GM21360 (cell line): ENCODE measurements at regions not wholly inside any gene's neighbourhood (a gene's known extent, or its start where the extent isn't known, plus 50 kb on each side); places are given as distances from the start of the nearest gene placed in this dataset.

Source experiments
- ATAC-seq: cut with Tn5 transposase; IDR thresholded peaks from one replicate; pipeline ENCODE4 v1.9.1; 2021; ENCODE audit warnings: mild to moderate bottlenecking, moderate library complexity; ENCODE audit not compliant: unreplicated experiment

DNA sequence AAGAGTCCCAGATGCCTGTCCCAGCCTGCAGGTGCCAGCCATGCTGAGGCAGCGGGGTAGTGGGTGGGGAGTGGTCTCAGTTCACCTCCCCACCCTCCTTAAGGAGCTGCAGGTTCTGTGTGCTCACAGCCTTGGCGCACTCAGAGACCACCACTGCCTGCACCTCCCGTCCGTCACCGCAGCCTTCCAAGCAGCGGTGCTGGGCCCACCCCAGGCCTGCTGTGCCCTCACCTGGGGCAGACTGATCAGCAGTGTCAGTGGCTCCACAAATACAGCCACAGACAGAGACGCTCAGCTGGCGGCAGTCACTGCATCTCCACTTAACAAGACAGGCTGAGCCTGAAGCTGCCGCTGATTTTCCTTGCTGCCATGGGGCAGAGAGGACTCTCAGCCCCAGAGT is 120.2 kb downstream of the RFLNA start:
- ATAC-seq, result no peak

DNA sequence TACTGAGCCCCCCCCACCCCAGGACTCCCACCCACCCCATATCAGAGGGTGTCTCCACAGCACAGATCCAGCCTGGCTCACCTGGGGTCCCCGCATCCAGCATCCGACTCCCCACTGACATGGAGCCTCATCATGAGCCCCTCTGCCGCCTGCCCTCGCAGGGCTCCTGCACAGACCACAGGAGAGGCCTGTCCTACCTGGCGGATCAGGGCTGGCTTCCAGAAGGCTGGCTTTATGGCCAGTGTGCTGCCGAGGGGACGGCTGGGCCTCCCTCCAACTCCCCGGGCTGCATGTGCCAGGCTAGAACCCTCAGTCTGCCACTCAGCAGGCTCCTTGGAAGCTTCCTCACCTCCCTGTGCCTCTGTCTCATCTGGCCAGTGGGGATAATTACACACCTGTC is 119.0 kb downstream of the RFLNA start:
- ATAC-seq, result no peak

- no peak for ATAC-seq
These were observed 118.5 kb downstream of the RFLNA start for GRCh38 chr12:124413401-124413800.

DNA sequence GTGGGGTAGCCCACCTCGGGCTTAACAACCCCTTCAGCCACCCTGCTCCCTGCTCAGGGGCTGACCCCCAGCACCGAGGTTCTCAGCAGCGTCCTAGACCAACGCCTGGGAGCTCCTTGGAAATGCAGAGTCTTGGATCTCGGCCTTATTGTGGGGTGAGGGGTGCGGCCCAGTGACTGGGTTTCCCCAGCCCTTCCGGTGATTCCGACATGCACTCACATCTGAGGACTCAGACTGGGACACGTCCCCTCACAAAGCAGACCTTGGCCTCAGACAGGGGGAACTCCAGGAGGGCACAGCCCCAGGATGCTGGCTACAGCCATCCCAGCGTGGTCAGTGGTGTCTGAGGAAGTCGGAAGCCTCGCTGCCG is 117.7 kb downstream of the RFLNA start:
- no peak for ATAC-seq

GRCh38 chr12:124411953-124412645 is 117.2 kb downstream of the RFLNA start:
- no peak for ATAC-seq

DNA sequence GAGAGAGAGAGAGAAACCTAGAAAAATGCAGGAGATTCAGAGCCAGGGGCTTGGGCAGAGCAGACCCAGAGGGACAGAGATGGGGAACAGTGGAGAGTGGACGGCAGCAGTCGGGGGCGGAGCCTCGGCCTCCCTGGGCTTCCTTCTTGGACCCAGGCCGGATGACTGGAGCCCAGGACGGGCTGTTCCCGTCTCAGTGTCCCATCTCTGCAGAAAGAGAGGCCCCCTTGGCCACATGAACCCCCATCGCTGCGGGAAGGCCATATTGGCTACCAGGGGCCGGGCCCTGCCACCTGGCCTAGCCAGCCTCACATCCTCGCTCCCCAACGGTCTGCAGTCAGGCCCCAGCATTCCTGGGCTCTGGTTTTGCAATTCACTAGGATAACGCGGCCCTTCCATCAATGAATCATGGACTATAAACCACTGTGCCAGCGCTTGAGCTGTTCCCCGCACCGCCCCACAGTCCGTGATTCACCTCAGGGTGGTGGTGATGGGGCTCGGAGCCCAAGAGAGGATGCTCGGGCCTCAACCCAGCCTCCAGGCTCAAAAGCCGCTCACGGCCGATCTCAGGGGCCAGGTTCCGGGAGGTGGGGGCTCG is 116.5 kb downstream of the RFLNA start:
- ATAC-seq, result no peak

DNA sequence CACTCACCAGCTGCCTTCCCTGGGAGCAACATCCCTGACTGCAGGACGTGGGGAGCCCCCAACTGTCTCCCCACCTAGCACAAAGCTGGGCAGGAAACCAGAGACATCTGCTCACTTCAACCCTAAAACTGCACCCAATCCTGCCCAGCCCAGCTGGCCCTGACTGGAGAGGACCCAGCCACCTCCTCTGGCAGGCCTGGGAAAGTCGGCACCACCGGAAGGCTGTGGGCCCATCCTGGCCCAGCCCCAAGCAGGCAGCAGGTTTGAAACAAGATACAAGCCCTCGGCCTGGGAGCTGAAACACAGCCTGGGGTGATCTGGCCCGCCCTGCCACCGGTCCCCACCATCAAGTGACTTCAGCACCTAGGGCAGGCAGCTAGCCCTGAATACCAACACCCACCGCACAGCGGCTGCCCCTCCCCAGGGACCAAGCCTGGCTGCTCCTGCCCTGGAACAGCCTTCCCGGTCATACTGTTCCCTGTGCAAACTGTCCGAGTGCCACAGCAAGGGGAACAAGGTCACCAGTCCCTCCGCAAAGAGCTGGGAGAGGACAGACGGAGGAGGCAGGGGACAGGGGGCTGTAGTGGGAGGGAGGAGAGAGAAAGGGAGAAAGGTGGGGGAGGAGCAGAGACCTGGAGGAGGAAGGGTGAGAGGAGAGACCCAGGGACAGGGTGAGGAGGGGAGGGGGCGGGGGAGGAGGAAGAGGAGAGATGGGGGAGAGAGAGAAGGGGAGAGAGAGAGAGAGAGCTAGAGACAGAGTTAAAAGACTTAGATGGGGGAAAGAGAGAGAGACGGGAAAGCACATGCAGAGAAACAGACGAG is 115.7 kb downstream of the RFLNA start:
- ATAC-seq, result no peak

DNA sequence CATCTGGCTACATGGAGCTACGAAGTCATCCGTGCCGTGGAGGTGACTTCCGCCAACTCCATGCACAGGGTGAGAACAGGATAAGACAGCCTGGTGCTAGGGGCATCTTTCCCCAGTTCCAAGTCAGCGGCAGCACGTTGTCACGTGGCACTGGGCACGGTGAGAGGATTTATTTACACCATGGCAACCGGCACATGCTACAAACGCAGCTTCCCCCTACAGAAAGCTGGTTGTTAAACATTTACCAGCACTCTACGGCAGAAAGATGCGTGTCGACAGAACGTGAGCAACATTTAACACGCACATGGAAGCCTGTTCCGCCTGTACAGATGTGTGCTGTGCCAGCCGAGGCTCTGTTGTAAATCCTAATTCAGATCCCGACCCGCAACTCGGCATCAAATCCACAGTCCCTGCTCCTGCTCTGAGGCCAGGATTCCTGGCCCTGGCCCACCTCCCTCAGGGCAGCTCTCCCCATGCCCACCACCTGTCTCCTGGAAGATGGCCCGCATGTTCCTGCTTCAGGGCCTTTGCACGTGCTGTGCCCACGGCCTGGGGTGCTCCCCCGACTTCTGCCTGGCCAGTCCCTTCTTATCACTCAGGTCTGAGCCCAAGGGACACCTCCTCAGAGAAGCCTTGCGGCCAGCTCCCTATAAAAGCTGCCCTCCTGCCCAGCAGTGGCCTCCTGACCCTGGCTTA is 114.1 kb downstream of the RFLNA start:
- ATAC-seq, result no peak

- ATAC-seq, result no peak
These were observed 112.2 kb downstream of the RFLNA start for GRCh38 chr12:124407074-124407473.

DNA sequence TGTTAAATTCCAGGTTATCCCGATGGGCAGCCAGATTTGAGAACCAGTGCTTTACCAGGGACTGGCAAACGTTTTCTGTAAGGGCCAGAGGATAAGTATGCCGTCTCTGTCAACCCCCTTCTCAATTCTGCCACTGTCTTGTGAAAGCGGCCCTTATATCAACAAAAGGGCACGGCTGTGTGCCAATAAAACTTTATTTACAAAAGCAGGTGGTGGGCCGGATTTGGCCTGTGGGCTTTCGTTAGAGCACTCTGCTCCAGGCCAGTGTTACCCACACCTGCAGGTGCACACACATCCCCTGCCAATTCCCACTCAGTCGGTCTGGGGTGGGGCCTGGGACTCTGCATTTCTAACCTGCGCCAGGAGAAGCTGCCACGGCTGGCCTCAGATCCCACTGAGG is 111.2 kb downstream of the RFLNA start:
- no peak for ATAC-seq

GRCh38 chr12:124405592-124405991 is 110.7 kb downstream of the RFLNA start:
- no peak for ATAC-seq

DNA sequence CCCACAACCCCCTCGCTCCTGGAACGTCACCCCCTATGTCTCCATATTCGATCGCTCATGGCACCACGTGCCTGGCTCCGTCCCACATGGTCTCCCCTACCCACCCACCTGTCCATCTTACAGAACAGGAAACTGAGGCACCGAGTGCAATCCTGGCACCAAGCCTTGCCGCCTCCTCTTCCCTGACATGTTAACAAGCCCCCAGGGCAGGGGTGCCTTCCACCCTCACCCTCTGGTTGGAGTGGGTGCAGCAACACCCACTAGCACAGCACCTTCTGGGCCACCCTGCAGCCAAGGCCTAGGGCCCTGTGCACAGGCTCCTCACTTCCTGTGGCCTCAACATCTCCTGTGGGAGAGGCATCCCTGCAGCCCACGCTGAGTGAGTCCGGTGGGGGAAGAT is 110.3 kb downstream of the RFLNA start:
- no peak for ATAC-seq

DNA sequence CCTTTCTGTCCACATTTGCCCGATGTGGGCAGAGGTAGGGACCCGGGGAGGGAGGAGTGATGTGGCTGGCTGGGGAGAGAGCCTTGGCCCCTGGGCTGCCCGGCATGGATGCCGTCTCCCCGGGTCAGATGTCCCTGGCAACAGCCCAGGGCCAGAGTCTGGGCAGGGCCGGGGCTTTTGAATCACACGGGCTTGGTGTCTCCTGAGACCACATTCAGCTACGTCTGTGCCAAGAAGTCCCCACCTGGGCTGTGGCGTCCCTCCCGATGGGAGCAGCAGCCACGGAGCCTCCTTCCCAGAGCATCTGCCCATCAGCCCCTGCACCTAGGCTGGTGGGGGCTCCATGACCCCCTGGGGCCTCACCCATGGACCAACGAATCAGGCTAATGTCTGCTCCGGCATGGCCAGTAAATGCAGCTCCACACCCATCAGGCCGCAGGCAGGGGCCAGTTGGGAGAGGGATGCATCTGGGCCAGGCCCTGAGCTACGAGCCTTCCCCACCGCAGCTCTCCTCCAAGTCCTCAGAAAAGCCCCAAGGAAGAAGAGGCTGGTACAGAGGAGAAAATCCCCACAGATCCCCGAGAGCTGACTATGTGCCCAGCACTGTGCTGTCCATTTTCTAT is 109.4 kb downstream of the RFLNA start:
- ATAC-seq, result no peak

- no peak for ATAC-seq
These were observed 108.4 kb downstream of the RFLNA start for GRCh38 chr12:124403273-124403672.

DNA sequence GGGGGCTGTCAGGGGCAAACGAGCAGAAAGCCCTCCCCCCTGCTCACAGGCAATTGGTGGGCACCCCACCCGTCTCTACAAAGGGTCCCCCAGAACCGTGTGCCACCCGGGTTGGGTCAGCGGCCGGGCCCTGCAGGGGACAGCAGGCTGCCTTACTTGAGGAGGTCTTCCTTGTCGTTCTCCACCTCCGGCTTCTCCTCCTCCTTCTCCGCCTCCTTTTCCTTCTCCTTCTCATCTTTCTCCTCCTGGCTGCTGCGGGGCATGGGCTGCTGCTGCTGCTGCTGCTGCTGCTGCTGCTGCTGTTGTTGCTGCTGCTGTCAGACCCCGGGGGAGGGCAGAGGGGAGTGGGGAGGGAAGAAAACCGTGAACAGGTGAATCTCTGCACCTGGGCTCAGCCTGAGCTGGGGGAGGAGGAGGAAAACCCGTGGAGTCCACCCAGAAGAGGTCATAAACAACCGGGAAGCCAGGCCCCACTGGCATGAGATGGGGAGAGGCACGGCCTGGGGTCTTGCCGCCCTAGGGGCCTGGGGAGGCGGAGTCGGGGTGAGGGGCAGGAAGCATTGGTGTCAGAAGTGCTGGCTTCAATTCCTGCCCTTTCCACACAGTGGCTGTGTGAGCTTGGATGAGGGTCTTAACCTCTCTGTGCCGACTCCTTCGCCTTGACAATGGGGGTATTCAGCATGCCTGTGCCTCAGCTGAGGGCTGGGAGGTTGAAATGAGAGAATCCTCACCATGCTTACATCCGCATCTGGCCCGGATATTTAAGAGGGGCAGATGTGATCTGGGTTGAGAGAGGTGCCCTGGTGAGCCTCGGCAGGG is 107.6 kb downstream of the RFLNA start:
- ATAC-seq, result no peak

DNA sequence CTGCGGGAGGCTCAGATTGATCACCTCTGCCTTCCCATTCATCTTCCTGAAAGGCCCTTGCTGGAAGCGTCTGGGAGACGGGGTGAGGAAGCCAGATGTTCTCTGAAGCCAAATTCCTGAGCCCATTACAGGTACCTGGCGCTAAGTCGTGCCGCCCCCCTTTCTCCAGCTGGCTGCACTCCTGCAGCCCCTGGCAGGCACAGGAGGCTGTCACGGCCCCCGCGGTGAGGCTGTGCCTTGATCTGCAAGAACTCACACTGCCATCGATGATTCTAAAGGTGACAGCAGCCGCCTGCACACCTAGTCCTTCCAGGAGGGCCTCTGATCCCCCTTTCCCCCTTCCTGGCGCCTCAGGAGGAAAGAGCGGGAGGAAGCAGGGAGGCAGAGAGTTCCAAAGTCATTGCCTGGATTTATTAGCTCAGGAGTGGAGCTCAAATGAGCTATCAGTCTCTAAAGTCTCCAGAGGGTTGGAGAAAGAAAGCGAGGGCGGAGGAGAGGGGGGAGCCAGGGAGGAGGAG is 106.9 kb downstream of the RFLNA start:
- ATAC-seq, result no peak

DNA sequence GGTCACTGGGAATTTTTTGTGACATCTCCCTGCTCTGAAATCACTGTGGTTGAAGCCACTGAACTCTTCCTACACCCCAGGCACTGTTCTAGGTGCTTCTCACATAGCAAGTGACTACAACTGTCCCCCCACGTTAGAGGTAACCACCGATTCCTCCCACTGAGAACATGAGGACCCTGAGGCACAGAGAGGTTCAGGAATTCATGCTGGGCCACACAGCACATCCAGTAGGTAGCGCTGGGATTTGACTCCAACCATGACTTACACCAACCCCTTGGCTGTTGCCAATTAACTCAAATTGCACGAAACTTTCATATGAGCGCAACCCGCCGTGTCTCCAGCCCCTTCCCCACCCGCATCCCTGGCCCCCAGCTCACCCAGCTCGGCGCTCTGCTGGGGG is 105.2 kb downstream of the RFLNA start:
- no peak for ATAC-seq

DNA sequence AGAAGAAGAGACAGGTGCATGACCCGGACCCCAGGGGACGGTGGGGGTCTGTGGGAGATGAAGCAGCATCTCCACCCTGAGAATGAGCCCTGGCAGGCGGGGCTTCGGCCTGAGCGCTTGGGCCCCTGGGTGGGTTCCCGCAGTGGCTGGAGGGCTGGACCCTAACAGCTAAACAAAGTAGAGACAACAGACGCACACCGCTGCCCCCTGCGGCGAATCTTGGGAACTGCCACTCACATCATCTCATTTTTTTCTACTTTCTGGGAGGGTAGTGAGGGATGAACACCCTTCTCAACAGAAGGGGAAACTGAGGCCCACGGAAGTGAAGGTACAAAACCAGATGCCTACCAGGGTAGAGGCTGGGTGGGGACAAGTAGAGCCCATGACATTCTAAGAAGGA is 104.7 kb downstream of the RFLNA start:
- no peak for ATAC-seq

DNA sequence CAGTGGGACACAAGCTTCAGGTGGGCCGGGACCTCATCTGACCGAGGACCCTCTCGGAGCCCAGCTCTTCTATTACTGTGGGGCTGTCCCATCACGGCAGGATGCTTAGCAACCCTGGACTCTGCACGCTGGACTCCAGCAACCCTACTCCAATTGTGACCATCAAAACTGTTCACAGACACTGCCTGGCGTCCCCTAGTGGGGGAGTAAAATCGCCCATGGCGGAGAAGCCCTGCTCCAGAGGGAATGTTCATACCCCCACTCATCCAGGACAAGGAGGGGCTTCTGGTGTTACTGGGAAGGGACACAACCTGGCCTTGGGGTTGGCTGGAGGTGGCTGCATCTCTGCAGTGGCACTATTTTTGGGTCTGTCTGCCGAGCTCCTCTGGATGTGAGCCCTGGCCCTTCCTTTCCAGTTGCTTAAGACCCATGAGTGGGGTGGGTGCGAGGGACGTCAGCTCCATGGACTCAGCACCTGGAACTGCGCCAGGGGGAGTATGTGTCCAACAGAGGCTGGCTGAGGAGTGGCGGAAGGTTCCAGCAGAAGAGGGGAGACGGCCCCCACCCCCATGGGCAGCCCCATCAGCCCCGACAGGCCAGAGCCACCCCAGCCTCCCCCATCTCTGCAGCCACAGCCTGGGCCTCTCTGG is 103.8 kb downstream of the RFLNA start:
- ATAC-seq, result no peak
